SK-N-DZ (cell line): ENCODE measurements at regions not wholly inside any gene's neighbourhood (a gene's known extent, or its start where the extent isn't known, plus 50 kb on each side); places are given as distances from the start of the nearest gene placed in this dataset.
A peak's percentile ranks its signal among the peaks of the same experiment; 100 is the strongest.
"Not testable (repeated sequence)": the region's sequence is repeated elsewhere in the genome, so short reads cannot be mapped to it uniquely, and the experiment has no call there.

Experiments used
- DNase-seq: peaks from one replicate; pipeline ENCODE4 v3.0.0-alpha.2; 2015; ENCODE audit warnings: low spot score

DNA sequence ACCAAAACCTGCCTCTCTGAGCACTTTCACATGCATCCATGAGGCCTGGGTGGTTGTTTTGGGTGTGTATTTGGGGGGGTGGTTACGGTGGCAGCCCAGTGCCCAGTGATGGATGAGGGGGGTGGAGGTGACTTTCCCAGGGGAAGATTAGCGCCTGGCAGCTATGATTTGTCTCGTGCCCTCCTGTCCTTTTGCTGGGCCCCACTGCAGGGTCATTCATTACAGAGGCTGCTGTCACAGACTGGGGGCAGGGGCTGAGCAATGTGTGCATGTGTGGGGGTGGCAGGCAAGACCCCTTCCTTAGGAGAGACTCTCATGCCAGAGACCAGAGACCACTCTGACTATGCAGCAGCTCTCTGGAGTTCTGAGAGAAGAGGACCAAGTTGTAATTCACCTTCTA, 93.7 kb downstream of the MRM1 start:
- no peak for DNase-seq

DNA sequence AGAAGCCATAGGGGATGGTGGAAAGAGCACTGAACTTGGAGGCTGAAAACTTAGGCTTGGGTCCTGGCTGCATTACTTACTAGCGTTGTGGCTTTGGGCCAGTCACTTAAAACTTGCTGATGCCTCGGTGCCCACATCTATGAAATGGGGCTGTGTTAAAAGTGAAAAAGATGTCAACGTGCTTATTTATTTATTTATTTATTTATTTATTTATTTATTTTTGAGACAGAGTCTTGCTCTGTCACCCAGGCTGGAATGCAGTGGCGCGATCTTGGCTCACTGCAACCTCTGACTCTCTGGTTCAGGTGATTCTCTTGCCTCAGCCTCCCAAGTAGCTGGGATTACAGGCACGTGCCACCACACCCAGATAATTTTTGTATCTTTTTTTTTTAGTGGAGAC, 94.3 kb downstream of the MRM1 start:
- DNase-seq = not testable (repeated sequence)

- DNase-seq = no peak
Measured at GRCh38 chr17:36696805-36697204, 95.4 kb downstream of the MRM1 start.

- DNase-seq = no peak
Measured at GRCh38 chr17:36697903-36698530, 96.6 kb downstream of the MRM1 start.

- DNase-seq = no peak
Measured at GRCh38 chr17:36701429-36702099, 100.2 kb downstream of the MRM1 start.

- DNase-seq = no peak
Measured at GRCh38 chr17:36702636-36703035, 101.3 kb downstream of the MRM1 start.

DNA sequence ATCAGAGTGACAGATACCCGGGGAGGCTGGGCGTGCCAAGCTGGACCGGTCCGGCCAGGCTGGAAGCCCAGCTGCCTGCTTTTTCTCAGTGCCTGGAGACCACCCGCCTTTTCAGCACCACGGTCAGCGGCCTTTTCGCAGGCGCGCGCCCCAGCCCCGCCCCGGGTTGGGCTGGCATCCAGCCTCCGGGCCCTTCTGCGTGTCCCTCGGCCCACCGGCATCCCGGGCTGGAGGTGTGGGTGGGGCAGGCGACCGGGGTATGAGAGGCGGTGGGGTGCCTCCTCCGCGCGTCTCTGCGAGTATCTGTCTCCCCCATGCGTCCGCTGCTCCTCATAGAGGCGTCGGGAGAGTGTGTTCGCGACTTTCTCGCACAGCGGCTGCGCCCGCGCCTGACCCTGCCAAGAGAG, 102.5 kb downstream of the MRM1 start:
- peak; percentile 54 for DNase-seq

DNA sequence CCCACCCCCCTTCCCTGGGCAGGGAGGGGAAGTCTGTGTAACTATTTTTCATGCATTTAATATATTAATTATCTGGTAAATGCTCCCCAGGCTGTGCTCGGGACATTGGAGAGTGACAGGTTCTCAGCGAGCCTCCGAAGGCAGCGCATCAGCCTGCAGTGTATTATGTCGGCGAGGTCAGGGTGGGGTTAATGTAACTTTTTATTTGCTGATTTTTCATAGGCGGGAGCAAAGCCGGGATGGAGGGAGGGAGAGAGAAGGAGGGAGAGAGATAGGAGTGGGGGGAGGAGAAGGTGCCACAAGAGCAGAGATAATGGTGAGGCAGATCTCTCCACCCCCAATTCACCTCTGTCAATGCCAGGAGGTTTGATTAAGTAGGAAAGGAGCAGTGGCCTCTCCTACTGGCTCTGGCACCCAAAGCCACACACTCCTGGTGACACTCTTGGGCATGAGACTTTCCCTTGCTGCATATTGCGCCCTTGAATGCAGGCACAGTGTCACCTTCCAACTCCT, 104.0 kb downstream of the MRM1 start:
- no peak for DNase-seq

DNA sequence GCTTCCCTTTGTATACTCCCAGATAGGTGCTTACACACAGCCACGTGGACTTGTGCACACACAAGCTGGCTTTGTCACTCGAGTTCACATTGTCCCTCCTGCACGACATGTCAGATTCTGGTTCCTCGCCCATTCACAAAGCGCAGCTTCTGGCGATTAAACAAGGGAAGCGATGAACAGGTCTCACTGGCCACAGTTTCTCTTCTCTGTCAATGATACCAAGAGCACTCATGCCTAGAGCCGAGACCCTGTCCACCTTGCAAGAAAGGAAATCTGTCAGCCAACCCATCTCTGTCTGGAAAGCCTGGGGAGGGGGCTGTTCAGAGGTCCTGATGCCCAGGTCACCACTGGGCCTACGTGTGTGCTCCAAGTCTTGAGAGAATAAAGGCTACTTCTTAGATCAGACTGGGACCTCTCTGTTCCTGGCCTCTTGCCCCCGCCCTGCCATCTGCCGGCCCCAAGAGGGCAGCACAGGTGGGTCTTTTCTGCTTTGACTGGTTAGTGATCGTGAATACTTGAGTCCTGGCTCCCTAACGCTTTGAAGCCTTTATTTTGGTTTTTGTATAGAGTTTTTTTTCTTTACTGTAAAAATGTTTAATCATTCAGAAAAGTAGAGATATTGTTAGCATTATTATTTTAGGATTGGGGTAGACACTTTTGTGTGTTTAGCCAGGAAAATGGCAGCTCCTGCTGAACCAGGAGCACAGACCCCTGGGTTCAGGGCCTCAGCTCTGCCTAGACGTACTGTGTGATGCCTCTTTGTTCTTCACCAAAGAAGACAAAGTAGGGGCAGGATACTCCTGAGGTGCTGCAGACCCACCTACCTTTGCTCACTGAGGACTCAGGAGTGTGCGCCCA, 104.7 kb downstream of the MRM1 start:
- peak; percentile 79 for DNase-seq

GRCh38 chr17:36707904-36708303, 106.5 kb downstream of the MRM1 start:
- DNase-seq = no peak

DNA sequence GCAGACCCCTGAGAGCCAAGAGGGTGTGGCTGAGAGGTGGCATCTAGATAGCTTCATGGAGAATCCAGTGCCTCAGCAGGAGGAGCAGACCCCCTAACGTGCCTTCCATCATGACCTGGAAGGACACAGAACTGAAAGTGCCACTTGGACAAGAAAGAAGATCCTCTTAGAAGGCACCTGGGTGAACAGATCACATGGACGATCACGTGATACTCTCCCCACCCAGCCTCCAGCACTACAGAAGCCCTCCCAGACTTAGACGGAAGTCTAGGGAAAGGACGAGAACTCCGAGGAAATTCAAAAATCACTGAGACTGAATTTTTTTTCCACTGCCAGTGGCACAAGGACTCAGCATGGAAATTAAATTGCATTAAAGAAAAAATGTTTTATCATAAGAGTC, 113.4 kb downstream of the MRM1 start:
- no peak for DNase-seq

DNA sequence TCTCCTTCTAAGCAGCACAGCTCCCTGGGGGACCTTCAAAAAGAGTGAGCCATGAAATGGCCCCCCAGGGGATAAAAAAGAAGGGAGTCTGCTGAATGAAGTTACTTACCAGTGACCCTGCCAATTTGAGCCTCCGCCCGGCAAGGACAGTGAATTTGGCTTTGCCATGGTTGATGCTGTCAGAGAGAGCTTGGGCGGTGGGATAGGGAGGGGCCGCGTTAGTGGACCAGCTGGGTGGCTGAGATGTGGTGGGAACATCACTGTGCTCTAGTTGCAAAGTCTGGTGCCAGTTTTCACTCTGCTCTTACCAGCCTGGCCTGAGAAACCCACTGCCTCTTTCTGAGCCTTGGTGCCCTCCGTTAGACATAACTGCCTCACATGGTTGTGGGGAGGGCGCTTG, 114.6 kb downstream of the MRM1 start:
- no peak for DNase-seq

- no peak for DNase-seq
Measured at GRCh38 chr17:36717088-36717487, 115.7 kb downstream of the MRM1 start.

- DNase-seq = peak; percentile 66
Measured at GRCh38 chr17:36720131-36720530, 118.7 kb downstream of the MRM1 start.

DNA sequence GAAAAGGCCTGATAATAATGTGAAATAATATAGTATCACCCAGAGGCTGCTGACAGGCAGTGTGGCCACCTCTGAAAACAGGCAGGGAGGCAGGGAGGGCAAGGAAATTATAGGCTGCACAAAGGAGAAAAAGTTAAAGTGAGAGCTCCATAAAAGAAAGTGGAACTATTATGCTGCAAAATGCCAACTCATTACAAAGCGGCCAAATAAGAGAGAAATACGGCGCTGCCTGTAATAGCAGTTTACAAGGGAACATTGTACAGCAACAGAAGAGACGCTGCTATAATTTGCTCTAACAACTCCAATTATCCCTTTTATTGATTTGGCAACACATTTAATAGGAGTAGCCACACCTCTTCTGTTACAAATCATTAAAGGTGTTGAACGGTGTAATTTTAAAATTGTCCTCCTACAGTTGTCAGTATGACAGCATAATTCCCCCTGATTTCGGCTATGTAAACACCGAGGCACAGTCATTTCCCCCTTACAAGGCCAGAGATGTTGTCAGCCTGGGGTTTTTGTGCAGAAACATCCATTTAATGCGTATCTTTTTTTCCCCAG, 120.3 kb downstream of the MRM1 start:
- no peak for DNase-seq

- peak; percentile 86 for DNase-seq
Measured at GRCh38 chr17:36722121-36722902, 120.9 kb downstream of the MRM1 start.

GRCh38 chr17:36722903-36723263, 121.5 kb downstream of the MRM1 start:
- no peak for DNase-seq

DNA sequence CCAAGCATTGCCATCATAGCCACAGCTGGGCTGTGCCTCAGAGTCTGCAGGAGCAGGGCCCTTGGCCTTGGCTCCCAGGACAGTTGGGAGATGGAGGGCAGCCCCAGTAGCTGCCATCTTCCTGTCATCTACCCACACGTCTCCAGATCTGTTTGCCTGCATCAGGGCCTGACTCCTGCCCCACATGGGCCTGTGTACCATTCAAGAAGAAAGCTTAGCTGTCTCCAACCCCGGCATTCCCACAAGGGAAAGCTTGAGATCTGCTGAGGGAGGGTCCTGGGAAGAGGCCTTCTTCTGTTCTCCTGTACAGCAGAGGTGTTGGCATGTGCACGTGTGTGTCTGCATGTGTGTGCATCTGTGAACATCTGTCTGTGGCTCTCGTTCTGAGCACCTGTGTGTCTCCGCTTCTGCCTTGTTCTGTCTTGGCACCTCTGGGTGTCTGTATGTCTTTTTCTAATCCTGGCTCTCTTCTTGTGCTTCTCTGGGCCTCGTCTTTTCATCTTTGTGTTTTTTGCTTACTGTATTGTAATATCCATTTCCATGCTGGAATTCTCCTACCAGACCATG, 122.2 kb downstream of the MRM1 start:
- DNase-seq = no peak

GRCh38 chr17:36726199-36726598, 124.8 kb downstream of the MRM1 start:
- no peak for DNase-seq

- no peak for DNase-seq
Measured at GRCh38 chr17:36727052-36727451, 125.7 kb downstream of the MRM1 start.

GRCh38 chr17:36727577-36727976, 126.2 kb downstream of the MRM1 start:
- DNase-seq = peak; percentile 91
